Neuronal stem cell (in vitro differentiated cells): ENCODE measurements at regions not wholly inside any gene's neighbourhood (a gene's known extent, or its start where the extent isn't known, plus 50 kb on each side); places are given as distances from the start of the nearest gene placed in this dataset.

ENCODE experiments used
- DNase-seq: peaks from one replicate; pipeline ENCODE4 v3.0.0-alpha.2; 2013; ENCODE audit warnings: low spot score
- H2AFZ ChIP-seq: one replicate; pipeline ENCODE4 v1.6.1; 2013; ENCODE audit warnings: mild to moderate bottlenecking, low read length, inconsistent platforms
- H2AK5ac ChIP-seq: 2 replicates; pipeline ENCODE4 v1.6.1; 2013; ENCODE audit warnings: low read depth, mild to moderate bottlenecking, inconsistent platforms, low read length, moderate library complexity, mixed read lengths
- H2BK120ac ChIP-seq: 2 replicates; pipeline ENCODE4 v1.6.1; 2013; ENCODE audit warnings: low read depth, mild to moderate bottlenecking, inconsistent platforms, low read length, moderate library complexity, mixed read lengths
- H2BK12ac ChIP-seq: one replicate; pipeline ENCODE4 v1.6.1; 2013; ENCODE audit warnings: low read length, inconsistent platforms
- H2BK15ac ChIP-seq: 2 replicates; pipeline ENCODE4 v1.6.1; 2013; ENCODE audit warnings: mild to moderate bottlenecking, low read length, inconsistent platforms, mixed read lengths
- H2BK5ac ChIP-seq: one replicate; pipeline ENCODE4 v1.6.1; 2013; ENCODE audit warnings: inconsistent platforms, mild to moderate bottlenecking, low read length, moderate library complexity
- H3K14ac ChIP-seq: one replicate; pipeline ENCODE4 v1.6.1; 2013; ENCODE audit warnings: low read length, inconsistent platforms
- H3K18ac ChIP-seq: 2 replicates; pipeline ENCODE4 v1.6.1; 2013; ENCODE audit warnings: low read length, inconsistent platforms
- H3K23ac ChIP-seq: 2 replicates; pipeline ENCODE4 v1.6.1; 2013; ENCODE audit warnings: low read depth, mild to moderate bottlenecking, mixed read lengths, low read length, inconsistent platforms; ENCODE audit not compliant: poor library complexity
- H3K27ac ChIP-seq: replicated peaks from 3 replicates; pipeline ENCODE4 v1.5.1; 2013; ENCODE audit warnings: low read length, inconsistent platforms
- H3K27me3 ChIP-seq, 3 experiments: 2 replicates each; pipeline ENCODE4 v1.6.1; 2013; ENCODE audit warnings: low read length in 3 of 3, mild to moderate bottlenecking in 2 of 3, inconsistent platforms in 1 of 3, low read depth in 1 of 3, mixed read lengths in 1 of 3, moderate library complexity in 1 of 3; ENCODE audit not compliant: control insufficient read depth in 3 of 3, insufficient read depth in 3 of 3
- H3K36me3 ChIP-seq, 2 donors: replicated peaks in 1 of 2; 2 replicates each; pipeline ENCODE4 v1.6.1; 2013; ENCODE audit warnings: low read length in 2 of 2; ENCODE audit not compliant: control insufficient read depth in 2 of 2, insufficient read depth in 2 of 2
- H3K4ac ChIP-seq: 2 replicates; pipeline ENCODE4 v1.6.1; 2013; ENCODE audit warnings: inconsistent platforms, mild to moderate bottlenecking, low read length, moderate library complexity
- H3K4me1 ChIP-seq, 2 donors: 1 replicate in 1 of 2; 2 replicates in 1 of 2; pipeline ENCODE4 v1.6.1; 2013; ENCODE audit warnings: low read length in 2 of 2, low read depth in 1 of 2; ENCODE audit not compliant: control insufficient read depth in 2 of 2, insufficient read depth in 1 of 2
- H3K4me2 ChIP-seq: one replicate; pipeline ENCODE4 v1.6.1; 2013; ENCODE audit warnings: mild to moderate bottlenecking, low read length, inconsistent platforms; ENCODE audit not compliant: insufficient read depth, poor library complexity, severe bottlenecking
- H3K4me3 ChIP-seq, 2 donors: 2 replicates each; pipeline ENCODE4 v1.5.1; 2013; ENCODE audit warnings: low read length in 2 of 2, mild to moderate bottlenecking in 2 of 2, inconsistent platforms in 1 of 2, moderate library complexity in 1 of 2
- H3K79me1 ChIP-seq: one replicate; pipeline ENCODE4 v1.6.1; 2013; ENCODE audit warnings: low read depth, mild to moderate bottlenecking, inconsistent platforms, low read length, moderate library complexity
- H3K9ac ChIP-seq: one replicate; pipeline ENCODE4 v1.6.1; 2013; ENCODE audit warnings: mild to moderate bottlenecking, low read depth, low read length, inconsistent platforms; ENCODE audit not compliant: poor library complexity
- H3K9me3 ChIP-seq, 2 donors: replicated peaks in 1 of 2; 2 replicates each; pipeline versions ENCODE3 to v1.6.1; 2013; ENCODE audit warnings: low read length in 2 of 2, mild to moderate bottlenecking in 2 of 2, inconsistent platforms in 1 of 2, low read depth in 1 of 2, mixed read lengths in 1 of 2, moderate library complexity in 1 of 2; ENCODE audit not compliant: control insufficient read depth in 2 of 2, insufficient read depth in 1 of 2
- H4K8ac ChIP-seq: one replicate; pipeline ENCODE4 v1.6.1; 2013; ENCODE audit warnings: low read depth, mild to moderate bottlenecking, inconsistent platforms, low read length, moderate library complexity
- H4K91ac ChIP-seq: one replicate; pipeline ENCODE4 v1.6.1; 2013; ENCODE audit warnings: low read length, low read depth, mild to moderate bottlenecking, inconsistent platforms; ENCODE audit not compliant: poor library complexity
- WGBS, 2 donors: extraction: QIAGEN DNeasy Blood & Tissue Kit; methylation state at CpG; one replicate each; pipeline ENCODE4 v1.1.7; 2013; ENCODE audit warnings: missing lambda C conversion rate in 2 of 2, mixed read lengths in 1 of 2; ENCODE audit not compliant: insufficient read length in 2 of 2, insufficient replicate concordance in 1 of 2; ENCODE audit errors: extremely low coverage in 2 of 2; 5-methylcytosine and 5-hydroxymethylcytosine counted together

- H2BK120ac ChIP-seq: no peak overlapping the region
- no peaks in the 10 kb centered on the region for H3K79me1 ChIP-seq
- H3K18ac ChIP-seq: no peak overlapping the region
- H4K91ac ChIP-seq: no peak overlapping the region
- H3K4ac ChIP-seq: no peak overlapping the region
- no peaks in the 10 kb centered on the region for H3K36me3 ChIP-seq
- H3K27ac ChIP-seq: no peak overlapping the region
- DNase-seq: no peak
- no peak overlapping the region for H2BK12ac ChIP-seq
- H3K9ac ChIP-seq: no peak overlapping the region
- no peak overlapping the region for H2AFZ ChIP-seq
- no peak overlapping the region for H4K8ac ChIP-seq
- no peak overlapping the region for H2BK5ac ChIP-seq
- H2BK15ac ChIP-seq: no peak overlapping the region
- H2AK5ac ChIP-seq: no peak overlapping the region
- no peaks in the 10 kb centered on the region for H3K9me3 ChIP-seq
- no peak overlapping the region for H3K23ac ChIP-seq
- H3K4me1 ChIP-seq: no peaks in the 10 kb centered on the region
- no peak overlapping the region for H3K4me3 ChIP-seq
- no peaks in the 10 kb centered on the region for H3K27me3 ChIP-seq
- no peak overlapping the region for H3K14ac ChIP-seq
- WGBS, 2 donors: no CpG with 5 or more reads among the region's 4 CpGs
- no peak overlapping the region for H3K4me2 ChIP-seq
Observed at GRCh38 chr3:178895178-178895789, 176.3 kb downstream of the ZMAT3 start.
